ENCODE measurements at regions not wholly inside any gene's neighbourhood (a gene's known extent, or its start where the extent isn't known, plus 50 kb on each side); places are given as distances from the start of the nearest gene placed in this dataset.
"Not testable (repeated sequence)": the region's sequence is repeated elsewhere in the genome, so short reads cannot be mapped to it uniquely, and the experiment has no call there.

DNA sequence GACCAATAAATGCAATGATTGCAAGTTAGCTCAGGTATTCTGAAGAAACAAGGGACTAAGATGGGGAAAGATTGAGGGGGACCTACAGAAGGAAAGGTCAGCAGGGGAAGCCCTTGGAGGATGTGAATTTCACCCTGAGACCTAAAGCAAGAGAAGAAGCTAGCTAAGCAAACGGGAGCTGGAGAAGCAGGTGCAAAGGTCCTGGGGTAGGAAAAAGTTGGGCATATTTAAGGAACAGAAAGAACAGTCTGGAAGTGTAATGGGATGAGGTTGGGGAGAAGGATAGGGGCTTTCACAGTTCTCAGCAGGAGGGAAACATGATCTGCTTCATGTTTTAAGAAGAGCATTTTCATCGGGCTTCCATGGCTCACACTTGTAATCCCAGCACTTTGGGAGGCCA lies 89.7 kb upstream of the SLC45A1 start:
- no peak for DNase-seq (ENCODE audit: low read depth)

DNA sequence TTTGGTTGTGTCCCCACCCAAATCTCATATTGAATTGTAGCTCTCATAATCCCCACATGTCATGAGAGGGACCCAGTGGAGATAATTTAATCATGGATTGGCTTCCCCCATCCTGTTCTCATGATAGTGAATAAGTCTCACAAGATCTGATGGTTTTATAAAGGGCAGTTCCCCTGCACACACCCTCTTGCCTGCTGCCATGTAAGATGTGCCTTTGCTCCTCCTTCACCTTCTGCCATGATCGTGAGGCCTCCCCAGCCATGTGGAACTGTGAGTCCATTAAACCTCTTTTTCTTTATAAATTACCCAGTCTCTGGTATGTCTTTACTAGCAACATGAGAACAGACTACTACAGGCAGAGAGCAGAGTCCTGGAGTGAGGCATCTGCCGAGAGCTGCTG lies 90.2 kb upstream of the SLC45A1 start:
- DNase-seq (ENCODE audit: low read depth), result not testable (repeated sequence)

DNA sequence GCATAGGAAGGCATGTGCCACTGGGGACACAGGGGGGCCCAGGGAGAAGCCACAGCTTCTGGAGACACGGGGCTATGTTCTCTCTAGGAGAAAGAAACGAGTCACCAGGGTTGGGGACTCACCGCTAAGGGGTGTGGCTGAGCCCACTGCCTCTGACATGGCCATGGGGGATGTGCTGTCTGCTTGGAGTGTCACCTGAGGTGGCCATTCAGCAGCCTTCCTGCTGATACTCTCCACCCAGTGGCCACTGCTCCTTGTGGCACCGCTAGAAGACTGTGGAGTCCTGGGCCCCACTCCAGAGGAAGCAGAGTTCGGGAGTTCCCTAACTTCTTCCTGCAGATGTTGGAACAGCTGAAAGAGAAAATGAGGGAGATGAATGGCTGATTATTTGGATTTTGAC lies 91.2 kb upstream of the SLC45A1 start:
- no peak for DNase-seq (ENCODE audit: low read depth)

DNA sequence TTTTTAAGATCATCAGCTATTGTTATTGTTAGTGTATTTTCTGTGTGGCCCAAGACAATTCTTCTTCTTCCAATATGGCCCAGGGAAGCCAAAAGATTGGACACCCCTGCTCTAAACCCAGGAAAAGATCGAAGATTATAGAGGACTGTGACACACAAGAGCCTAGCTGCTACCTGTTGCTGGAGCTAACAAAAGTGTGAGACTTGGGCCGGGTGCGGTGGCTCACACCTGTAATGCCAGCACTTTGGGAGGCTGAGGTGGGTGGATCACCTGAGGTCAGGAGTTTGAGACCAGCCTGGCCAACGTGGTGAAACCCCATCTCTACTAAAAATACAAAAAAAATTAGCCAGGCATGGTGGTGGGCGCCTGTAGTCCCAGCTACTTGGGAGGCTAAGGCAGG lies 91.9 kb upstream of the SLC45A1 start:
- not testable (repeated sequence) for DNase-seq (ENCODE audit: low read depth)

DNA sequence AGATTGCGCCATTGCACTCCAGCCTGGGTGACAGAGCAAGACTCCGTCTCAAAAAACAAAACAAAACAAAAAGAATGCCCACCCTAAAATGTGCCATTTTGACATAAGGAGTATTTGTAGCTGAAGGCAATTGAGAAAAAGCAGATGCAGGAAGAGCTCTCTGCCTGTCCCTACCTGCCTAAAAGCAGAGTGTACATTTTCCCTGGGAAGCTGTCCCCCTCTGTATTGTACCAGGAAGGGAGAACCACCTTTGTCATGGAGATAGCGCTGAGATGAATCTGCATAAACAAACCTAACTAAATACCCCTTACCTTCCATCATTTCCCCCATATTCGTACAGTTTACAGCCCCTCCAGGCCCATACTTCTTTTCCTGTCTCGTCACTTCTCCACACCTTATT lies 94.4 kb upstream of the SLC45A1 start:
- DNase-seq (ENCODE audit: low read depth), result no peak

DNA sequence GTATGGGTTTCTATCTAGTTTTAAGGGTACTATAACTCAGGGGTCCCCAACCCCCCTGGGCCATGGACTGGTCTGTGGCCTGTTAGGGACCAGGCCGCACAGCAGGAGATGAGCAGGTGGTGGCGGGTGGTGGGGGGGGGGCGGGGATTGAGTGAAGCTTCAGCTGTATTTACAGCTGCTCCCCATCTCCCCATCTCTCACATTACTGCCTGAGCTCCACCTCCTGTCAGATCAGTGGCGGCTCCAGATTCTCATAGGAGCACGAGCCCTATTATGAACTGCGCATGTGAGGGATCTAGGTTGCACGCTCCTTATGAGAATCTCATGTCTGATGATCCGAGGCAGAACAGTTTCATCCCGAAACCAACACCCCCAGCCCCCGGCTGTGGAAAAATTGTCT lies 95.1 kb upstream of the SLC45A1 start:
- no peak for DNase-seq (ENCODE audit: low read depth)

DNA sequence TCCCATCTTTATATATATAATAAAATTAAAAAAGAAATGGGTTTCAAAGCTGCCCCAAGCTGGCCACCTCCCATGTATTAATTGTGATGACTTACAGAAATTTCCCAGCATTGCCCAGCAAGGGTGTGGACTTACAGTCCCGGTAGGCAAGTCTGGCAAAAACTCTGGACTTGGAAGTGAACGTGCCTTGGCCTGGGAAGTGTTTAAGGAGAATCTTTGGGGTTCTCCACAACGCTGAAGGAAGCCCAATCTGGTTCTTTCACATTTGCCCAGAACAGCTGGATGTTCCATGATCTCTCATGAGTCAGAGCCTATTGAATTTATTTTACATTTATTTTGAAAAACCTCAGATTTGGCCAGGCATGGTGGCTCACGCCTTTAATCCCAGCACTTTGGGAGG lies 98.4 kb upstream of the SLC45A1 start:
- no peak for DNase-seq (ENCODE audit: low read depth)

DNA sequence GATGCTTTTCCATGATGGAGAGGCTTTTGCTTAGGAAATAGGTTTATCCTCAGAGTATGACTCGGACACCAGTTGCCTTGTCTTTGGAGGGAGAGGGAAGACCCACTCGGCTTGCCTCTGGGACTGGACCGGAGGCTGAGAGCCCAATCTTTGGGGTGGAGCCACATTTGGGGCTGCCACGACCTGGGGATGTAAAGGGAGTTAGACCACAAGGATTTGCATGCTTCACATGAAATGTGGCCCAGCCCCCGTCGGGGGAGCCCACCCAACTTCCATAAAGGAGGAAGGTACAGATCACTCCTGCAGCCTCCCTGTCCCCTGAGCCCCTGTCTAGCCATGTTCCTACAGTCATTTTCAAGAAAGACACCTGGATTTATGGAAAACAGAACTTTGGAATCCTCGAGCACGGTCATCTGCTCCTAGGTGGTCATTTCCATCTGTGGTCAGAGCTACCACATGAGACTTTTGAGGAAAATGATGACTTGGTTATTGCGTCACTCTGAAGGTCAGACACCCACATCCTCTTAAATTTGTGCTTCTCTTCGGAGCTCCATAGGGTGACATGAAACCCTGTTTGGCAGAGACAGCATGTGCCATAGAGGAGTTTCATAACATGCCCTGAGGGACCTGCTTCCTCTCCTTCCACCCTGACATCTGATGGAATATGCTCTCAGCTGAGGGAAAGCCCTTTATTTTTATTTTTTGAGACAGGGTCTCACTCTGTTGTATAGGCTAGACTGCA lies 99.4 kb upstream of the SLC45A1 start:
- DNase-seq (ENCODE audit: low read depth), result no peak

DNA sequence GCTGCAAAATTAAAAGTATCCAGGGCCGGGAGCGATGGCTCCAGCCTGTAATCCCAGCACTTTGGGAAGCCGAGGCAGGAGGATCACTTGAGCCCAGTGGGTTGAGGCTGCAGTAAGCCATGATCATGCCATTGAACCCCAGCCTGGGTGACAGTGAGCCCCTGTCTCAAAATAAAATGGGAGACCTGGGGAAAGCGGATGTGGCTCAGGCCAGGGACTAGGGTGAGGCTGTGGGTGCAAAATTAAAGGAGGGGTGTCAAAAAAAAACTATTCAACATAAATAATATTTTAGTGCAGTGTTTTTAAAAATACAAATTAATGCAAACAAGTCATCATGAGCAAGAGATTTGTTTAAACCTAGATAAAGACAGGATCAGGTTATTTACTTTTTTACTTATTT lies 100.1 kb upstream of the SLC45A1 start:
- DNase-seq (ENCODE audit: low read depth), result no peak

DNA sequence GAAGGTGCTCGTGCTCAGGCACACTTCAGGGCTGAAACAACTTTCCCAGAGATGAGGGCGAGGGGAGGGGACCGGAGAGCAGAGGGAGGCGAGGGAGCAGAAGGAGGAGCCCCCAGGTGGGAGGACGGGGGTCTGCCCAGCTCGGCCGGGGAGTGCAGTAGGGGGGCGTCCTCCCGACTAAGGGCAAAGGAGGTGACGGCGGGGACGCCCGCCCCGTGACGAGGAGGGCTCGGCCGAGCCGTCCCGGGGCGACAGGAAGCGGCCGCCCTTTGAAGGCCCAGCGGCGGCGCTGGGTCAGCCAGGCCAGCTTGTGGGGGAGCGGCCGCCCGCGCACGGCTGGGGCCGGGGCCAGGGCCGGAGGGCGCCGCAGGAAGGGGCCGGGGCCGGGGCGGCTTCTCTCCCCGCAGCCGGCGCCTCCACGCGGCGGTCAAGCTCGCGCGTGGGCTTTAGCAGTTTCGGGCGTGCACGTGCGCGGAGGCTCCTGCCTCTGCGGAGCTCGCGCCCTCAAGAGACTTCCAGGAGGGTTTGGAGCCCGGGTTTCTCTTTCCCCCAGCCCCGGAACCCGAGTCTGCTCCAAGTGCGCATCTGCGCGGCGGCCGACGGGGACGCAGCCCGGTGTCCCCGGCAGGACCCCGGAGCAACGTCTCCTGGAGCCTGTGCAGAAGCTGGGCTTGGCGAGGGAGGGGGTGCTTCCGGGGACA lies 100.8 kb upstream of the SLC45A1 start:
- no peak for DNase-seq (ENCODE audit: low read depth)

DNA sequence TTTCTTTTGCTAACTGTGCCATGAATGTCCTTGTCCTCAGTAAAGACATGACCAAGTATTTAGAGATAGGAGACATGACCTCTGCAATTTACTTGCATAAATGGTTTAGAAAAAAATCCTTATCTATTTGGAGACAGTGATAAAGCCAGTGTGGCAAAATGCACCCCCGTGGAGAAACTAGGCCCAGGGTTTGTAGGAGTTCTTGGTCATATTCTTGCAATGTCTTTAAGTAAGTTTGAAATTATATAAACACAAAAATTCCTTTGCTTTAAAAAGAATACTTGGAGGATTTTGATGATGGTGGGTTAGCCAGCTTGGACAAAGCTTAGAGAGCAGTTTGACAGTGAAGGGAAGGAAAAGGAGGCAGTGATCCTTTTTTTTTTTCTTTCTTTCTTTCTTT lies 101.9 kb upstream of the SLC45A1 start:
- no peak for DNase-seq (ENCODE audit: low read depth)

DNA sequence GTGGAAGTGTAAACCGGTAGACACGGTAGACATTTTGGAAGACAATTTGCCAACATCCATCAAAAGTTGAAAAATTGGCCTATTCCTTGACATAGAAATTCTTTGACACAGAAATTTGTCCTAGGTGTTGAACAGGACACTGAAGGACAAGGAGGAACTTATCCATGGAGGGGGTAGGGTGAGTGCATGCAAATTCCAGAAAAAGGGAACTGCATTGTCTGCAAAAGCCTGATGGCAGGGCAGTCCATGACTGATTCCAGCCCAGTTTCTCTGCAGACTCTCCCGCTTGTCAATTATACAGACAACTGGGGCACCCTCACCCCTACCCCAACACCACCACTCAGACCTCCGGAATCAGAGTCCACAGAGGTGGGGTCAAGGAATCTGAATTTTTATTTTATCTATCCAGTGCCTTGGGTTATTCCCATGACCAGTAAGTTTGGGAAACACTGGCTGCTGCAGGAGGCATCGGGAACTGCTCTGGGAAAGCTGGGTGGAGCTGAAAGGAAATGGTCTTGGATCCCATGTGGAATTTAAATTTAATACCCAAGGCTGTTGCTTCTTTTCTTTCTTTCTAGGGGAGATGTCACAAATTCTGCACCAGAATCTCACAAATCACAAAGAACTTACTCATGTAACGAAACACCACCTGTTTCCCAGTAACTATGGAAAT lies 103.3 kb upstream of the SLC45A1 start:
- no peak for DNase-seq (ENCODE audit: low read depth)

DNA sequence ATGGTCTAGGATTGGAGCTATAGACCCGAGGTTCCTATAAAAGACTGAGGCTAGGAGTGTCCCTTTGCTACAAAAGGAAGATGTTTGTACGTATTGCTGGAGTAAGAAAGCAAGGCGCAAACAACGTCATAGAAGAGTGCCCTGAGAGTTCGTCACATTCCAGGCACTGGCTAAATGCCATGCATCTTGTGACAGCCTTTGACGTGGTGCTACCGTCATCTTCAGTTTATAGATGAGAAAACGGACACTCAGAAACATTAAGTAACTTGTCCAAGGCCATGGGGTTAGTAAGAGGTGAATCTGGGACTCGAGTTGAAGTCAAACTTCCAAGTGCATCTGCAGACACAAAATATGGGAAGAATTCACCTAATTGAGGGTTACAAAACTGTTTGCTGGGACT lies 104.2 kb upstream of the SLC45A1 start:
- no peak for DNase-seq (ENCODE audit: low read depth)

DNA sequence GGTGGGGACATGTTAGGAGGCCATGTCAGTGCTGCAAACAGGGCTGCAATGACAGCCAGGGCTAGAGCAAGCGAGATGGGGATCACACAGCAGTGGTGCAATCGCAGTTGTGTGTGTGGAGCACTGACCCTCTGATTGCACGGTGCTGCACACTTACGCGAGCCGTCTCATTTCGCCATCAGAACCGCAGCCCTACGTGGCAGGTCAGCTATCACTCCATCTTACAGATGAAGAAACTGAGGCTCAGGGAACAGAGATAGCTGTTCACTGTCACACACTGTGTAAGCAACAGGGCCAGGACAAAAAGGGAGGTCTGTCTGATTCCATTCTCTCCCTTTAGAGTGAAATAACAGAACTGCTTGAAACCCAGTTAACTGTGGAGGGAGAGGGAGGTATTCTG lies 104.8 kb upstream of the SLC45A1 start:
- DNase-seq (ENCODE audit: low read depth), result no peak

DNA sequence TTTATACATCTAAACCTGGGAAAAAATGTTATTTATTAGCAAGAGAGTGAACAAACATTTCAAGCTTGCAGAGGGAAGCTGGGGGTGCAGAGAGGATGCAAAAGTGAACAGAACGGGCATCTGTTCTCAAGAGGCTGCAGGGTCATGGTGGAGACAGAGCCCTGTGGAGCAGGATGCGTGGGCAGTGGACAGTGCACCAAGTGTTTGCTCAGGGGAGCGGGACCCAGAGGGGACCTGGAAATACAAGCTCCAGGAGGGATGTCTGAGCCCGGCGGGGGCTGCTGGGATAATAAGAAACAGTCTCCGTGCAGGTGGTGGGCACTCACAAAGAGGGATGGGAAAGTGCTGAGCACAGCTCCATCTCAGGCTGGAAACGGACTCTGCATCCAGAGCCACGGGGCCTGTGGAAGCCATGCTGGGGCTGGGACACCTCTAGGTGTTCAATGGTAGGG lies 105.3 kb upstream of the SLC45A1 start:
- no peak for DNase-seq (ENCODE audit: low read depth)

DNA sequence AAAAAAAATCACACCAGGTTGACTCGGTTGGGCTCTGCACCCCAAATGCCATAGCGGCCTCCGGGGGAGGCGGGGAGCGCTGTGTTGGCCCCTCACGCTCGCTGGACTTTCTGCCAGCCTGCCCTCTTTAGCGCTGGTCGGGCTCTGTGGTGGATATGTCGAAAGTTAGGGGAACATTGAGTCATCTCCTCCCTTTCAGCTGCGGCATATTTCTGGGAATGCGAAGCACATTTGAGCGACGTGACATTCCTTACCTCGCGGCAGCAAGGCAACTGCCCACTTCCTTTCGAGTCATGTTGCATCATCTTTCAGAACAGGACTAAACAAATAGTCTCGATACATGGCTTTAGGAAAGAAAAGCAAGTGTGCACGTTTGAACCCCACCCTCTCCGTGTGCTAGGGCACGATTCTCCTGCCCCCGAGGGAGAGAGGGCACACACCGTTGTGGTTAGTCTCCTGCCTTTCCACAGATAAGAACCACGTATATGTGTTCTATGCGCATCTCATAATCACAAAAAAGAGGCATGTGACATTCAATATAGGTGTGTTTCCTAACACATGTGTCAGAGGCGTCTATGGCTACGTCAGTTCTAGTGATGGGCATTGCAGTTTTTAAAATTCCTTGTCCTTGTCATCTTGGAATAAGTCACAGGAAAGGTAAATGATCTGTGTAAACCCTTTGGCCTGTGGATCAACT lies 105.9 kb upstream of the SLC45A1 start:
- DNase-seq (ENCODE audit: low read depth), result peak; percentile 21

DNA sequence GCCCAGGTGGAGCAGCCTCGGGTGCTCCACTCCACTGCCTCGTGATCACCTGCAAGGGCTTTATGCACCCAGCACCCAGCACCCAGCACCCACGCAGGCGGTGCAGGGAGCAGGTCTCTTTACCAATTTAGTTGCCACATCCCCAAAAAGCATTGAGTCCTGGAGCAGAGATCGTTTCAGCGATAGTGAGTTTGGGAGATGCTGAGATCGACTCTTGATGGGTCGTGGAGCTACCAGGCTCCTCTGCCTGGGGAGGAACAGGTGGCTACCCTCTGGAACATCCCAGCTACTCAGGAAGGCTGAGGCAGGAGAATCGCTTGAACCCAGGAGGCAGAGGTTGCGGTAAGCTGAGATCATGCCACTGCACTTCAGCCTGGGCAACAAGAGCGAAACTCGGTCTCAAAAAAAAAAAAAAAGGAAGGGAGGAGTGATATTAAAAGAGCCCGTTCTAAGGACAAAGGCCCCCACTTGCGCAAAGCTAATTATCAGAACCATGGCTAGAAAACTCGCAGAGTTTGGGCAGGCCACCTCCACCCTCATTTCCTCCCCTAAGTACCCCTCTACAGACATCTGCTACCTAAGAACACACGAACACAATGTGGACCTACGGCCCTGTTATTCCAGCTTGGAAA lies 106.5 kb upstream of the SLC45A1 start:
- DNase-seq (ENCODE audit: low read depth), result no peak

DNA sequence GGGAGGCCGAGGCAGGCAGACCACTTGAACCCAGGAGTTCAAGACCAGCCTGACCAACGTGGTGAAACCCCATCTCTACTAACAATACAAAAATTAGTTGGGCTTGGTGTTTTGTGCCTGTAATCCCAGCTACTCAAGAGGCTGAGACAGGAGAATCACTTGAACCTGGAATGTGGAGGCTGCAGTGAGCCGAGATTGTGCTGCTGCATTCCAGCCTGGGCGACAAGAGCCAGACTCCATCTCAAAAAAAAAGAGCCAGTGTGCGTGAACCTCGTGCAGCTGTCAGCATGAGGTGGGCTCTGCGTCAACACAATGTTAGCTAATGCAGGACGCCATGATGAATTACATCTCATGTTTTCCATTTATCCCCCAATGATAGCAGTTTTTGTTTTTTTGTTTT lies 110.7 kb upstream of the SLC45A1 start:
- DNase-seq (ENCODE audit: low read depth), result no peak

DNA sequence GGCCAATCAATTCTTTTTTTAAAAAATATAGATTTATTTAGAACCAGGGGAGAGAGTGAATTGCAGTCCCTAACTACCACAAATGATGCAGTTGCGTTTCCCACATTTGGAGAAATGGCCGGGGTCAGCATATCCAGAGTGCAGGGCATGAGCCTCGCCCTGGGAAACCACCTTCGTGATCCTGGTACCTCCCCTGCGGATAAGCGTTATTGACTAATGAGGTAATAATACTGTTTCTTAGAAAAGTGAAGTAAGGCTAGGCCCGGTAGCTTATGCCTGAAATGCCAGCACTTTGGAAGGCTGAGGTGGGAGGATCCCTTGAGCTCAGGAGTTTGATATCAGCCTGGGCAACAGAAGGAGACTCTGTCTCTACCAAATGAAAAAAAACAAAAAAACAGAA lies 111.5 kb upstream of the SLC45A1 start:
- no peak for DNase-seq (ENCODE audit: low read depth)

DNA sequence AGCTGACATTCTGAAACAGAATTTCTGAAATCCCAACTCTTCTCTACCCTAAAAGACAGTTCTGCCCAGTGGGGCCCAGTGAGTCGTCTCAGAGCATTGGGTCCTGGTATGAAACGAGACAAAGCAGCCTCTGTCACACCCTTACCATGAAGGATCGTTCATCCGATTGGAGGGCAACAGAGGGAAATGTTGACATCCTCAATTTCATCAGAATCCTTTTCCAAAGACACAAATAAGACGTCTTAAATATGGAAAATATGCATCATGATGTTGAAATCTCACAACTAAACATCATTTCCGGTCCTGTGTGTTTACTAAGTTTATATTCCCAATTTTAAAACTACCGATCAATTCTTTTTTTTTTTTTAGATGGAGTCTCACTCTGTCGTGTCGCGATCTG lies 112.1 kb upstream of the SLC45A1 start:
- DNase-seq (ENCODE audit: low read depth), result no peak

DNA sequence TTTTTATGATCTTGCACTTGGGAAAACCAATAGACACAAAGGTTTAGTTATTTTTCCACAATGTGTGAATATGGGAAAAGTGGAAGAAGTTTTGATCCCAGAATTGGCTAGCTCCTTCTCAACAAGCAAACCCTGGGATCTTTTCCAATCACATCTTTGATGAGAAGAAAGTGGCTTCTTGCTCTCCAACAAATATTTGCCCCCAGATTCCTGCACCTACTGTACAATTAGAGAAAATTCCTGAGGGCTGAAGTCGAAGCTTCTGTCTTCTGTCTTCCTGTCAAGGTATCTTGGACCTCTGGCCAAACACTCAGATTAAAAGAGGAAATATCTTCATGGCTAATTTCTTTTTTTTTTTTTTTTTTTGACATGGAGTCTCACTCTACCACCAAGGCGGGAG lies 113.1 kb upstream of the SLC45A1 start:
- no peak for DNase-seq (ENCODE audit: low read depth)

DNA sequence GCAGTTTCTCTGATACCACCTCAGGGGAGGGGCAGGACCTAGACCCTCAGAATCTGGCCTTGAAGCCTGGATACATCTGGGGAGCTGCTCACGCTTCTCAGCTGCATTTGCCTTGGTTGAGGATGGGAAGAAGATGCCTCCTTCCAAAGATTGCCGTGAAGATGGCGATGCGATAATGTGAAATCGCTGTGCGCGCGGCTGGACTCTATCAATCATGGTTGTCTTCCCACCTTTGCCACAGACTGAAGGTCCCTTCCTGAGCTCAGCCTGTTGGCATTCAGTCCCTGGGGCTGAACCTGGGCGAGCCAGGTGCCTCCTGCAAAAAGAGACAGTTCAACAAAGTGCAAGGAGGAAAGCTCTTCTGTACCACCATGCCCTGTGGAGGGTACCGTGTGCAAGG lies 114.4 kb upstream of the SLC45A1 start:
- DNase-seq (ENCODE audit: low read depth), result no peak

All from CMK (cell line).